Astrocyte of the cerebellum (primary cell): ENCODE measurements at regions not wholly inside any gene's neighbourhood (a gene's known extent, or its start where the extent isn't known, plus 50 kb on each side); places are given as distances from the start of the nearest gene placed in this dataset.
"Not testable (repeated sequence)": the region's sequence is repeated elsewhere in the genome, so short reads cannot be mapped to it uniquely, and the experiment has no call there.

ENCODE experiments used
- DNase-seq: peaks from one replicate; pipeline ENCODE4 v3.0.0-alpha.2; 2011; ENCODE audit warnings: low read depth
- H3K4me3 ChIP-seq: 2 replicates; pipeline ENCODE4 v1.5.1; 2011; ENCODE audit warnings: mild to moderate bottlenecking, low read depth, low read length, moderate library complexity
- CTCF ChIP-seq: IDR thresholded peaks from 2 replicates; pipeline ENCODE4 v1.5.1; 2012; ENCODE audit warnings: low read length, low read depth, moderate library complexity, mild to moderate bottlenecking; ENCODE audit errors: missing control alignments
- in situ Hi-C: cut with HindIII; loops from 2 replicates; pipeline ENCODE4 v1.10.0; 2017; ENCODE audit warnings: low sequenced_read_pairs

GRCh38 chr21:38086580-38086979, 170.2 kb upstream of the KCNJ15 start:
- TF ChIP-seq CTCF, result no peak
- no peak for DNase-seq
- in situ Hi-C loops, result no loop called here
- H3K4me3 ChIP-seq, result no peak overlapping the region

GRCh38 chr21:38088916-38089762, 167.7 kb upstream of the KCNJ15 start:
- no peak overlapping the region for H3K4me3 ChIP-seq
- no peak for TF ChIP-seq CTCF
- no peak for DNase-seq
- in situ Hi-C loops, result no loop called here

GRCh38 chr21:38089763-38090046, 167.1 kb upstream of the KCNJ15 start:
- in situ Hi-C loops, result no loop called here

GRCh38 chr21:38091061-38091460, 165.7 kb upstream of the KCNJ15 start:
- DNase-seq, H3K4me3 ChIP-seq, in situ Hi-C loops: not testable (repeated sequence)

More at GRCh38 chr21:38089763-38090046, 167.1 kb upstream of the KCNJ15 start:
- no peak overlapping the region for H3K4me3 ChIP-seq
- DNase-seq, result no peak
- no peak for TF ChIP-seq CTCF

GRCh38 chr21:38092051-38092450, 164.7 kb upstream of the KCNJ15 start:
- H3K4me3 ChIP-seq, result no peak overlapping the region
- in situ Hi-C loops, result no loop called here
- no peak for TF ChIP-seq CTCF
- no peak for DNase-seq

GRCh38 chr21:38095220-38095619, 161.6 kb upstream of the KCNJ15 start:
- DNase-seq, result no peak
- in situ Hi-C loops, result no loop called here
- TF ChIP-seq CTCF, result no peak
- H3K4me3 ChIP-seq, result no peak overlapping the region

GRCh38 chr21:38097789-38098188, 159.0 kb upstream of the KCNJ15 start:
- no peak for DNase-seq
- TF ChIP-seq CTCF, result no peak
- in situ Hi-C loops, result no loop called here
- H3K4me3 ChIP-seq, result no peak overlapping the region
